OCI-LY7 (cell line): ENCODE measurements at regions not wholly inside any gene's neighbourhood (a gene's known extent, or its start where the extent isn't known, plus 50 kb on each side); places are given as distances from the start of the nearest gene placed in this dataset.
"Not testable (repeated sequence)": the region's sequence is repeated elsewhere in the genome, so short reads cannot be mapped to it uniquely, and the experiment has no call there.

Experiments
- EZH2phosphoT487 ChIP-seq: fragments of 200-600 bp; sonication (generic); IDR thresholded peaks from 2 replicates; pipeline ENCODE4 v1.6.1; 2018; ENCODE audit warnings: low read depth, borderline replicate concordance, mild to moderate bottlenecking, mixed run types, antibody characterized with exemption, low read length, moderate library complexity, mixed read lengths
- TF ChIP-seq, protein P1 (sequence below): fragments of 200-600 bp; sonication (generic); conservative IDR thresholded peaks from 2 replicates; pipeline ENCODE4 v1.5.1; 2014; ENCODE audit warnings: mild to moderate bottlenecking, antibody characterized with exemption, low read length, moderate library complexity, mixed read lengths

DNA sequence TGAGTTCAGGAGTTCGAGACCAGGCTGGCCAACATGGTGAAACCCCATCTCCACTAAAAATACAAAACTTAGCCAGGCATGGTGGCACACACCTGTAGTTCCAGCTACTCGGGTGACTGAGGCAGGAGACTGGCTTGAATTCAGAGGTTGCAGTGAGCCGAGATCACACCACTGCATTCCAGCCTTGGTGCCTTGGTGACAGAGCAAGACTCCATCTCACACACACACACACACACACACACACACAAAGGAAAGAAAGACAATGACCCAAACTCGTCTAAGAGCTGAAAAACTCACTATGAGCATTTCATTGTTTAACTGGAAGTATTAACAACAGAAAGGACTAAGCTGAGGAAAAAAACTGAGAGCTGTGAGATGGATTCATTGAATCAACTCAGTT is 95.6 kb upstream of the ANKRD20A1 start:
- TF ChIP-seq, protein P1, sequence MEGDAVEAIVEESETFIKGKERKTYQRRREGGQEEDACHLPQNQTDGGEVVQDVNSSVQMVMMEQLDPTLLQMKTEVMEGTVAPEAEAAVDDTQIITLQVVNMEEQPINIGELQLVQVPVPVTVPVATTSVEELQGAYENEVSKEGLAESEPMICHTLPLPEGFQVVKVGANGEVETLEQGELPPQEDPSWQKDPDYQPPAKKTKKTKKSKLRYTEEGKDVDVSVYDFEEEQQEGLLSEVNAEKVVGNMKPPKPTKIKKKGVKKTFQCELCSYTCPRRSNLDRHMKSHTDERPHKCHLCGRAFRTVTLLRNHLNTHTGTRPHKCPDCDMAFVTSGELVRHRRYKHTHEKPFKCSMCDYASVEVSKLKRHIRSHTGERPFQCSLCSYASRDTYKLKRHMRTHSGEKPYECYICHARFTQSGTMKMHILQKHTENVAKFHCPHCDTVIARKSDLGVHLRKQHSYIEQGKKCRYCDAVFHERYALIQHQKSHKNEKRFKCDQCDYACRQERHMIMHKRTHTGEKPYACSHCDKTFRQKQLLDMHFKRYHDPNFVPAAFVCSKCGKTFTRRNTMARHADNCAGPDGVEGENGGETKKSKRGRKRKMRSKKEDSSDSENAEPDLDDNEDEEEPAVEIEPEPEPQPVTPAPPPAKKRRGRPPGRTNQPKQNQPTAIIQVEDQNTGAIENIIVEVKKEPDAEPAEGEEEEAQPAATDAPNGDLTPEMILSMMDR, result not testable (repeated sequence)
- not testable (repeated sequence) for TF ChIP-seq EZH2phosphoT487
